ENCODE measurements at regions not wholly inside any gene's neighbourhood (a gene's known extent, or its start where the extent isn't known, plus 50 kb on each side); places are given as distances from the start of the nearest gene placed in this dataset.

- DNase-seq (ENCODE audit: low read depth in 2 of 2) = no peak
These were observed 181.7 kb downstream of the MTRR start for GRCh38 chr5:8050616-8051175.

GRCh38 chr5:8053270-8053669 is 184.3 kb downstream of the MTRR start:
- no peak for DNase-seq (ENCODE audit: low read depth in 2 of 2)

- no peak for DNase-seq (ENCODE audit: low read depth in 2 of 2)
These were observed 188.8 kb downstream of the MTRR start for GRCh38 chr5:8057769-8058168.

- DNase-seq (ENCODE audit: low read depth in 2 of 2) = no peak
These were observed 189.8 kb downstream of the MTRR start for GRCh38 chr5:8058616-8059190.

- no peak for DNase-seq (ENCODE audit: low read depth in 2 of 2)
These were observed 190.4 kb downstream of the MTRR start for GRCh38 chr5:8059337-8059736.

- DNase-seq (ENCODE audit: low read depth in 2 of 2) = no peak
These were observed 191.4 kb downstream of the MTRR start for GRCh38 chr5:8060235-8060952.

GRCh38 chr5:8060953-8061429 is 192.0 kb downstream of the MTRR start:
- no peak for DNase-seq (ENCODE audit: low read depth in 2 of 2)

- DNase-seq (ENCODE audit: low read depth in 2 of 2) = no peak
These were observed 193.6 kb downstream of the MTRR start for GRCh38 chr5:8062521-8062920.

GRCh38 chr5:8068078-8068477 is 199.1 kb downstream of the MTRR start:
- no peak for DNase-seq (ENCODE audit: low read depth in 2 of 2)

GRCh38 chr5:8070138-8070537 is 201.2 kb downstream of the MTRR start:
- DNase-seq (ENCODE audit: low read depth in 2 of 2) = no peak

- no peak for DNase-seq (ENCODE audit: low read depth in 2 of 2)
These were observed 210.1 kb downstream of the MTRR start for GRCh38 chr5:8079056-8079455.

GRCh38 chr5:8081179-8081578 is 212.2 kb downstream of the MTRR start:
- no peak for DNase-seq (ENCODE audit: low read depth in 2 of 2)

- DNase-seq (ENCODE audit: low read depth in 2 of 2) = no peak
These were observed 224.7 kb downstream of the MTRR start for GRCh38 chr5:8093669-8094068.

- DNase-seq (ENCODE audit: low read depth in 2 of 2) = no peak
These were observed 225.4 kb downstream of the MTRR start for GRCh38 chr5:8094304-8094703.

- no peak for DNase-seq (ENCODE audit: low read depth in 2 of 2)
These were observed 228.2 kb downstream of the MTRR start for GRCh38 chr5:8097146-8097545.

- DNase-seq (ENCODE audit: low read depth in 2 of 2) = no peak
These were observed 229.1 kb downstream of the MTRR start for GRCh38 chr5:8098081-8098480.

- no peak for DNase-seq (ENCODE audit: low read depth in 2 of 2)
These were observed 233.8 kb downstream of the MTRR start for GRCh38 chr5:8102714-8103113.

- DNase-seq (ENCODE audit: low read depth in 2 of 2) = no peak
These were observed 245.8 kb downstream of the MTRR start for GRCh38 chr5:8114597-8115266.

GRCh38 chr5:8123559-8123958 is 254.6 kb downstream of the MTRR start:
- DNase-seq (ENCODE audit: low read depth in 2 of 2) = no peak

- DNase-seq (ENCODE audit: low read depth in 2 of 2) = no peak
These were observed 265.7 kb downstream of the MTRR start for GRCh38 chr5:8134609-8135008.

- DNase-seq (ENCODE audit: low read depth in 2 of 2) = no peak
These were observed 266.8 kb downstream of the MTRR start for GRCh38 chr5:8135742-8136141.

GRCh38 chr5:8136271-8136670 is 267.3 kb downstream of the MTRR start:
- no peak for DNase-seq (ENCODE audit: low read depth in 2 of 2)
